ENCODE measurements at regions not wholly inside any gene's neighbourhood (a gene's known extent, or its start where the extent isn't known, plus 50 kb on each side); places are given as distances from the start of the nearest gene placed in this dataset.

GRCh38 chr15:95319242-95319641 lies 1011.3 kb upstream of the NR2F2 start:
- no peak for DNase-seq (ENCODE audit: low read depth in 2 of 2)

- no peak for DNase-seq (ENCODE audit: low read depth in 2 of 2)
These were observed 1006.7 kb upstream of the NR2F2 start for GRCh38 chr15:95323796-95324195.

- no peak for DNase-seq (ENCODE audit: low read depth in 2 of 2)
These were observed 1005.8 kb upstream of the NR2F2 start for GRCh38 chr15:95324656-95325055.

- DNase-seq (ENCODE audit: low read depth in 2 of 2), result no peak
These were observed 1004.6 kb upstream of the NR2F2 start for GRCh38 chr15:95325763-95326404.

- DNase-seq (ENCODE audit: low read depth in 2 of 2), result no peak
These were observed 1003.9 kb upstream of the NR2F2 start for GRCh38 chr15:95326431-95327182.

GRCh38 chr15:95327183-95327525 lies 1003.3 kb upstream of the NR2F2 start:
- DNase-seq (ENCODE audit: low read depth in 2 of 2), result no peak

- no peak for DNase-seq (ENCODE audit: low read depth in 2 of 2)
These were observed 1002.8 kb upstream of the NR2F2 start for GRCh38 chr15:95327661-95328060.

- DNase-seq (ENCODE audit: low read depth in 2 of 2), result no peak
These were observed 1001.9 kb upstream of the NR2F2 start for GRCh38 chr15:95328559-95328958.

- no peak for DNase-seq (ENCODE audit: low read depth in 2 of 2)
These were observed 1001.1 kb upstream of the NR2F2 start for GRCh38 chr15:95329362-95329761.

GRCh38 chr15:95341686-95342085 lies 988.8 kb upstream of the NR2F2 start:
- DNase-seq (ENCODE audit: low read depth in 2 of 2), result no peak

- no peak for DNase-seq (ENCODE audit: low read depth in 2 of 2)
These were observed 984.6 kb upstream of the NR2F2 start for GRCh38 chr15:95345867-95346266.

GRCh38 chr15:95346721-95347475 lies 983.6 kb upstream of the NR2F2 start:
- no peak for DNase-seq (ENCODE audit: low read depth in 2 of 2)

- DNase-seq (ENCODE audit: low read depth in 2 of 2), result no peak
These were observed 982.7 kb upstream of the NR2F2 start for GRCh38 chr15:95347837-95348236.

- DNase-seq (ENCODE audit: low read depth in 2 of 2), result no peak
These were observed 979.6 kb upstream of the NR2F2 start for GRCh38 chr15:95350908-95351307.

- no peak for DNase-seq (ENCODE audit: low read depth in 2 of 2)
These were observed 977.8 kb upstream of the NR2F2 start for GRCh38 chr15:95352631-95353187.

GRCh38 chr15:95353512-95353911 lies 977.0 kb upstream of the NR2F2 start:
- DNase-seq (ENCODE audit: low read depth in 2 of 2), result no peak

- no peak for DNase-seq (ENCODE audit: low read depth in 2 of 2)
These were observed 970.5 kb upstream of the NR2F2 start for GRCh38 chr15:95359966-95360365.

GRCh38 chr15:95362306-95362705 lies 968.2 kb upstream of the NR2F2 start:
- no peak for DNase-seq (ENCODE audit: low read depth in 2 of 2)

- no peak for DNase-seq (ENCODE audit: low read depth in 2 of 2)
These were observed 966.9 kb upstream of the NR2F2 start for GRCh38 chr15:95363646-95364045.

- DNase-seq (ENCODE audit: low read depth in 2 of 2), result no peak
These were observed 964.9 kb upstream of the NR2F2 start for GRCh38 chr15:95365511-95366107.

- no peak for DNase-seq (ENCODE audit: low read depth in 2 of 2)
These were observed 962.3 kb upstream of the NR2F2 start for GRCh38 chr15:95368191-95368590.

Data from stimulated activated CD4-positive, alpha-beta T cell treated with anti-CD3 and anti-CD28 coated beads, Interleukin-15, amount 100 ng/mL, for 48 hours (primary cell).